Coronary artery (tissue), 2 donors: ENCODE measurements at regions not wholly inside any gene's neighbourhood (a gene's known extent, or its start where the extent isn't known, plus 50 kb on each side); places are given as distances from the start of the nearest gene placed in this dataset.
A peak's percentile ranks its signal among the peaks of the same experiment; 100 is the strongest.

ENCODE experiments used
- DNase-seq: peaks from one replicate; pipeline ENCODE4 v3.0.0-alpha.2; 2017; ENCODE audit warnings: low spot score
- H3K27ac ChIP-seq, 2 donors: fragments of 200-600 bp; sonication (generic); one replicate each; pipeline ENCODE4 v1.5.1; 2016 to 2019
- H3K4me3 ChIP-seq: fragments of 200-600 bp; sonication (generic); 2 replicates; pipeline ENCODE4 v1.5.1; 2016; ENCODE audit warnings: mild to moderate bottlenecking, moderate library complexity
- TF ChIP-seq, protein P1 (sequence below): fragments of 200-600 bp; sonication (generic); IDR thresholded peaks from one replicate; pipeline ENCODE4 v1.5.1; 2019; ENCODE audit warnings: antibody characterized with exemption

- H3K4me3 ChIP-seq: no peak overlapping the region
- peak overlapping the region in 1 of 2 donors; percentile 66 for H3K27ac ChIP-seq
- TF ChIP-seq, protein P1, sequence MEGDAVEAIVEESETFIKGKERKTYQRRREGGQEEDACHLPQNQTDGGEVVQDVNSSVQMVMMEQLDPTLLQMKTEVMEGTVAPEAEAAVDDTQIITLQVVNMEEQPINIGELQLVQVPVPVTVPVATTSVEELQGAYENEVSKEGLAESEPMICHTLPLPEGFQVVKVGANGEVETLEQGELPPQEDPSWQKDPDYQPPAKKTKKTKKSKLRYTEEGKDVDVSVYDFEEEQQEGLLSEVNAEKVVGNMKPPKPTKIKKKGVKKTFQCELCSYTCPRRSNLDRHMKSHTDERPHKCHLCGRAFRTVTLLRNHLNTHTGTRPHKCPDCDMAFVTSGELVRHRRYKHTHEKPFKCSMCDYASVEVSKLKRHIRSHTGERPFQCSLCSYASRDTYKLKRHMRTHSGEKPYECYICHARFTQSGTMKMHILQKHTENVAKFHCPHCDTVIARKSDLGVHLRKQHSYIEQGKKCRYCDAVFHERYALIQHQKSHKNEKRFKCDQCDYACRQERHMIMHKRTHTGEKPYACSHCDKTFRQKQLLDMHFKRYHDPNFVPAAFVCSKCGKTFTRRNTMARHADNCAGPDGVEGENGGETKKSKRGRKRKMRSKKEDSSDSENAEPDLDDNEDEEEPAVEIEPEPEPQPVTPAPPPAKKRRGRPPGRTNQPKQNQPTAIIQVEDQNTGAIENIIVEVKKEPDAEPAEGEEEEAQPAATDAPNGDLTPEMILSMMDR: no peak
- no peak for DNase-seq
Measured at GRCh38 chr7:86931439-86931838, 128.0 kb downstream of the ELAPOR2 start.

DNA sequence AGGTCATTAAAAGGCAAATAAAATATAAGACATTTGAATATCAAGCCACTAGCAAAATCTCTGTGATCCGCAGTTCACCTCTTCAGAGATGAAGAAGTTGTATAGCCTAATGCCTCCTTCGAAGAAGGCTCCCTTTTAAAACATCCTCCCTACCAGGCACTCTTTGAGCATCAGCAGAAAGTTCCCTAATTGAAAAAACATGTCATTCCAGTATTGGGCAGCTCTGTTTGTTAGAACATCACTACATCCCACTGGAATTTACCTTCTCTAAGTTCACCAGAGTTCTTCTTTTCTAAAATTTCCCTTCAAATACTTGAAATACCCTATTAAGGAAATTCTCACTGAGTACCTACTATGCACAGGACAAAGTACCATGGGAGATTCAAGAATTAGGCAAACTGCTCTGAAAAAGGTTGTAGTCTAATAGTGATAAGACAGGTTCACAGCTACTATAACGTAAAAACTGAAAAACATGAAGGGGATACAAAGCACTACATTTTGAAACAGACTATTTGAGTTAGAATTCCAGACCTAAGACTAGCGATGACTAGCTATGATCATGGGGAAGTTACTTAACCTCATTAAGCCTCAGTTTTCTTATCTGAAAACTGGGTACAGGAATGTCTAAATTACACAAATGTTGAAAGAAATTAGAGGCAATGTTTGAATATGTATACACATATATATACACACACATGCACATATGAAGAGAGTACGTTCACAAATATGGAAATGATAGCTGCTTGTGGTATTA, 128.7 kb downstream of the ELAPOR2 start:
- TF ChIP-seq, protein P1: no peak
- Histone ChIP-seq H3K4me3 (no peak overlapping the region), H3K27ac (no peak overlapping the region)
- no peak for DNase-seq

DNA sequence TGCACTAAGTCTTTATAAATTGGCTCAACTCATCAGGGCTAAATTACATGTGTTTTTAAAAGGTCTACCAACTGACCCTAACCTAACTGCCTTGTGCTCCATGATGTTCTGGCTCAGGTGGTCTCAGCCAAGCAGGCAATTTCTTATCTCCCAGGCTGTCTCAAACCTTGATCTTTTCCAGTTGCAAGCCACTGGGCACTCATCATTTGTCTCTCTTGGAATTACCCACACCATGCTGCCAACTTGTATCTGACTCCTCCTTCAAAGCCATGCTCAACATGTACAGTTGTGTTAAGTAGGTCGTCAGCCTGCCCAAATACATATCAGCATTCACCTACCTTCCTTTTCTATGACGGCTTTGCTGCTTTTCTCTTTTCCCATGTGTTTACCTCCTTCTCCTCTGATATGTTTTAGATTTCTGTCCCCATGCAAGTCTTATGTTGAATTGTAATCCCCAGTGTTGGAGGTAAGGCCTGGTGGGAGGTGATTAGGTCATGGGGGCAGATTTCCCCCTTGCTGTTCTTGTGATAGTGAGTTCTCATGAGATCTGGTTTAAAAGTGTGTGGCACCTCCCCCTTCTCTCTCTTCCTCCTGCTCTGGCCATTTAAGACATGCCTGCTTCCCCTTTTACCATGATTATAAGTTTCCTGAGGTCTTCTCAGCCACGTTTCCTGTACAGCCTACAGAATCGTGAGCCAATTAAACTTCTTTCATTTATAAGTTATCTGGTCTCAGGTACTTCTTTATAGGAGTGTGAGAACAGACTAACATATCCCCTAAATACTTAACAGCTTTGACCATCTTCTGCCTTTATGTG, 130.0 kb downstream of the ELAPOR2 start:
- DNase-seq: no peak
- no peak overlapping the region for H3K4me3 ChIP-seq
- TF ChIP-seq, protein P1: no peak
- no peak overlapping the region for H3K27ac ChIP-seq

GRCh38 chr7:86928308-86928707, 131.1 kb downstream of the ELAPOR2 start:
- TF ChIP-seq, protein P1: no peak
- no peak overlapping the region for H3K27ac ChIP-seq
- no peak for DNase-seq
- H3K4me3 ChIP-seq: no peak overlapping the region

DNA sequence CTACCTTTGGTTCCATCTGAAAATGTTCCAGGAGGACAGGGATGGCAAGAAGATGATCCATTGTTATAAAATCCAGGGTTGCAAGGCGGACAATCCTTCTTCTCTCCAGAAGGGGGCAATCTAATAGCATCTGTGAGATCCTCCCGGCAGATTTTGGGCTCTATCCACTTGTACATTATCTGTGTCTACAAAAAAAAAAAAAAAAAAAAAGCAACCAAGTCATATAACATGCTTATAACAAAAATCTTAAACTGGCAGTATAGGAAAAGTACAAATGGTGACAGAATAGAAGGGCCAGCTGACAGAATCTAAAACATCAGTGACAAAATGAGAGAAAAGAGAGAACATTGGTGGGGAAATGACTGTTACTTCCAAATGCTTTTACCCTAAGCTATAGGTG, 132.7 kb downstream of the ELAPOR2 start:
- TF ChIP-seq, protein P1: peak; percentile 33
- no peak for DNase-seq
- Histone ChIP-seq H3K27ac (no peak overlapping the region), H3K4me3 (no peak overlapping the region)

DNA sequence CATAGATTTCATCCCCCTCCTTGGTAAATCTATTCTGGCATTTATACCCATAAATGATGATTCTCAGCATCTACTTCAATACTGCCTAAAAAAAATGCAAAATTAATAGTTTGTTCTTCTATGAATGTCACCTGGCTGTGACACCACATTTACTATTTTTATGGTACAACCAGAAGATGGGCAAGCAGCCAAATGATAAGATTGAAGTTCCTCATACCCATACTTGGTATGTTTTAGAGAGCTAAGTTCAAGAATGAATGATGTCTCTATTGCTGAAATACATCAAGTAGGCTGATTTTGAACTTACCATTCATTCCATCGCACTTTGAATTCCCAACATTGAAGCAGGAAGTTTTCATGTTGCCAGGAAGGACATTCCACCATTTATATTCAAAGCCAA, 134.2 kb downstream of the ELAPOR2 start:
- TF ChIP-seq, protein P1: no peak
- H3K4me3 ChIP-seq: no peak overlapping the region
- no peak for DNase-seq
- H3K27ac ChIP-seq: no peak overlapping the region
